DLD1 (cell line): ENCODE measurements at regions not wholly inside any gene's neighbourhood (a gene's known extent, or its start where the extent isn't known, plus 50 kb on each side); places are given as distances from the start of the nearest gene placed in this dataset.
"Not testable (repeated sequence)": the region's sequence is repeated elsewhere in the genome, so short reads cannot be mapped to it uniquely, and the experiment has no call there.

Experiments used
- in situ Hi-C: cut with HindIII; loops from 2 replicates; pipeline ENCODE4 v1.10.0; 2017; ENCODE audit warnings: low sequenced_read_pairs

- in situ Hi-C loops = no loop called here
Observed at GRCh38 chr11:129750343-129751292, 65.0 kb upstream of the TMEM45B start.

- in situ Hi-C loops = no loop called here
Observed at GRCh38 chr11:129751511-129751910, 64.1 kb upstream of the TMEM45B start.

GRCh38 chr11:129763569-129763968 lies 52.1 kb upstream of the TMEM45B start:
- in situ Hi-C loops = not testable (repeated sequence)

- in situ Hi-C loops = not testable (repeated sequence)
Observed at GRCh38 chr11:129764204-129764603, 51.4 kb upstream of the TMEM45B start.
